Activated CD8-positive, alpha-beta memory T cell treated with anti-CD3 and anti-CD28 coated beads for 24 hours (primary cell): ENCODE measurements at regions not wholly inside any gene's neighbourhood (a gene's known extent, or its start where the extent isn't known, plus 50 kb on each side); places are given as distances from the start of the nearest gene placed in this dataset.
A peak's percentile ranks its signal among the peaks of the same experiment; 100 is the strongest.
"Not testable (repeated sequence)": the region's sequence is repeated elsewhere in the genome, so short reads cannot be mapped to it uniquely, and the experiment has no call there.

ENCODE experiments used
- DNase-seq: peaks from one replicate; pipeline ENCODE4 v3.0.0-alpha.2; 2020

- DNase-seq, result no peak
Measured at GRCh38 chr15:70387081-70387480, 289.4 kb upstream of the TLE3 start.

GRCh38 chr15:70385711-70386110 lies 288.0 kb upstream of the TLE3 start:
- DNase-seq, result no peak

DNA sequence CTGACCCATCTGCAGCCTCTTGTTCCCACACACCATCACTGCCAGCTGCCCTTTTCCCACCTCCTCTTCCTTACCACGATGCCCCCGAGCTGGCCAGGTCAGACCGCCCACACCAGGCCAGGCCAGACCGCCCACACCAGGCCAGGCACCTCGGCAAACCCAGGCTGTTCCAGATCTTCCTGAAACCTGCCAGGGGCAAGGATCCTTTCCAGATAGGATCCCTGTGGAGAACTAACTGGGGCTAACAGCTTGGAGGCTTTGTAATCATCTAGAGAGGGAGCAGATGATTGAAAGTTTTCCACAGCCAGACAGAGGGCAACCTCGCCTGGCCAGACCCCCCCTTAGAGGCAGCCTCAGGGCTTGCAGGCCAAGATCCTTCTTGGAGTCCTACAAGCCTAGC lies 287.3 kb upstream of the TLE3 start:
- no peak for DNase-seq

DNA sequence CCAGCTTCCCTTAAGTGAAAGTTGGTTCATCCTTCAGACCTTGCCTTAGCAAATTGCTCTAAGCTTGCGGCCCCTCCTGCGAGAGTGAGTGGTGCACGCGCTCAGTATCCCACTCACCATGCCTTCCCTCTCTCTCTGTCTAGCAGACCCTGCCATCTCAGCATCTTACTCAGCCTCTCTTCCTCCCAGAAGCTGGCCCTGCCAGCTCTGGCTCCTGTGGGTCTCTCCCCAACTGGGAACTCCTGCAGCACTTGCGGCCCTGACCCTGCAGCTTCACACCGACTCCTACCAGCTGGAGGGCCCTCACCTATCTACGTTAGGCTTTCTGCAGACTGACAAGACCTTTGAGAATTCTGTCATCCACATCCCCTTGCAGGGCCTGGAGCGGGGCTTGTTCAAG lies 286.1 kb upstream of the TLE3 start:
- peak; percentile 41 for DNase-seq

DNA sequence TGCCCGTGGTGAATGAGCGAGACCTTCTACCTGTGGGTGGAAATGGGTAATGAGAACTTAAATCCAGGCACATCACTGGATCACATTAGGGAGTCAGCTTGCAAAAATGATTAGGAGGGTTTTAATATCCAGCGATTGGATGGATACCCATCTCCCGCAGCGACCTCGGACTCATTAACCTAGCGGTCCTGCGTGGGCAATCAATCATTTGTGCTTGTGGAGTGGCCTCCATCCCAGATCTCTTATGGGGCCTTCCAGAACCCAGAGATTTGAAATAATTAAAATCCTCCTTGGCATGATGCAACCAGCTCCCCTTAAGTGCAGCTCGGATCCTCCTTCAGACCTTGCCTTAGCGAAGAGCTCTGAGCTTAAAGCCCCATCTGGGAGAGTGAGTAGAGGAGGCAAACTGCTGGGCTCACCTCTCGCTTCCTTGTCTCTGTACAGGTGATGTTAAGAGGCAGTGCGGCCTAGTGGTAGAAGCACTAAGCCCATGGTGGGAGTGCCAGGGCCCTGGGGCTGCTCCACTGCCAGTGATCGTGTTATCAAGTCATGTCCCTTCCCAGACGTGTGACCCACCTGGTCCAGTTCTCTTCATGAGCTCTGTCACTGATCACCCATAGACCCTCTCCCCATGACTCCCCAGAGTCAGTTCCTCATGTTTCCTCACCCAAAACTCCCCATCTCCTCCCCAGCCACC lies 285.2 kb upstream of the TLE3 start:
- peak; percentile 37 for DNase-seq

GRCh38 chr15:70382009-70382749 lies 284.5 kb upstream of the TLE3 start:
- no peak for DNase-seq

GRCh38 chr15:70379938-70380883 lies 282.5 kb upstream of the TLE3 start:
- peak; percentile 47 for DNase-seq

GRCh38 chr15:70379134-70379533 lies 281.4 kb upstream of the TLE3 start:
- peak; percentile 26 for DNase-seq

GRCh38 chr15:70378126-70379031 lies 280.7 kb upstream of the TLE3 start:
- peak; percentile 53 for DNase-seq

- DNase-seq, result peak; percentile 33
Measured at GRCh38 chr15:70376929-70377691, 279.4 kb upstream of the TLE3 start.

DNA sequence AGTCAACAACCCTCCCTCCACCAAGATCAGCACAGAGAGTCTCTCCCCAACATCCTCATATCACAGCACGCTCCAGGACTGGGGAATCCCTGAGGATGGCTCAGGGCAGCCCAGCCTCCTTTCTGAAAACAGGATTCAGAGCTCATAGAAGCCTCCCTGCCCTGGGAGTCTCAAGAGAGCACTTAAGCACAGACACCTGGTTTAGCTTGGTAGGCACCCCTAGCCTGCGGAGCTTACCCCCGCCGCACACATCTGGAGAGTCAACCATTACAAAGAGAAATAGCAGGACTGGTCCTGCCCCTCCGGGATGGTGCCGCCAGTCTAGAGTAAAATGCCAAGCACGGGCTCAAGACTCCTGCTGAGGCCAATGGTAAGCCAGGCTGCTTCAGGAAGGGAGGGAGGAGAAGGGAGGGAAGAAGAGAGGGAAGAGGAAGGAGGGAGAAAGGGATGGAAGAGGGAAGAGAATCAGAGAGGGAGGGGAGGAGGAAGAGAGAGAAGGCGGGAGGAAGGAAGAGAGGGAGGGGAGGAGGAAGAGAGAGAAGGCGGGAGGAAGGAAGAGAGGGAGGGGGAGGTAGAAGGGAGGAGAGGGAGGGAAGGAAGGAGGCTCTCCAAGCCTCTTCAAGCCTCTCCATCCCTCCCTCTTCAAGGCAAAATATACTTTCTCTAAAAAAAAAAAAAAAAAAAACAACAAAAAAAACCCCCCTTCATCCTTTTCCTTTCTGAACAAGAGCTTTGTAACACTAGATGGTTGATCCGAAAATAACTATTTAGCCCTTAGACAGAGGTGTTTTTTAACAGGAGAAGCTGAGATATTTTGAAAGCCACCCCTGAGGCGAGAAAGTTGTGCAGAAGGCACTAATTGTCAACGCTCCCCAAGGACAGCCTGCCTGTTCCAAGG lies 278.6 kb upstream of the TLE3 start:
- peak; percentile 48 for DNase-seq

- DNase-seq, result peak; percentile 44
Measured at GRCh38 chr15:70375586-70375985, 277.9 kb upstream of the TLE3 start.

- peak; percentile 42 for DNase-seq
Measured at GRCh38 chr15:70375006-70375431, 277.3 kb upstream of the TLE3 start.

DNA sequence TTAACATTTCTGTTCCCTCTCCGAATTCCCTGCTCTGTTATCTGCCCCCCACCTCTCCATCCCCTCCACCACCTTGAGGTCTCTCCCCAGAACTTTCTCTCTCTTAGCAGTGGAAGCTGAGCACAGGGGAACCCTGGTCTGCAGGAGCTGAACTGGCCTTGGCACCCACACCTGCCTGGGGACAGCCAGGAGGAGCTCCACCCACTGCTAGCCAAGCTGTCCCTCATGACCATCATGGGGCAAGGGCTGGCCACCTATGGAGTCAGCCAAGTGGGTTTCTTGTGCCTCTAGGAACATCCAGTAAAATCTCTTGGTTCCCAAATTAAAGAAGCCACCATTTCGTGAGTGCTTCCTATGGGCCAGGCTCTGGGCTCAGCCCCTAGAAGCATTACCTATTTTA lies 276.4 kb upstream of the TLE3 start:
- DNase-seq, result peak; percentile 30

GRCh38 chr15:70373439-70373838 lies 275.7 kb upstream of the TLE3 start:
- DNase-seq, result not testable (repeated sequence)

- peak; percentile 46 for DNase-seq
Measured at GRCh38 chr15:70367913-70368705, 270.4 kb upstream of the TLE3 start.

DNA sequence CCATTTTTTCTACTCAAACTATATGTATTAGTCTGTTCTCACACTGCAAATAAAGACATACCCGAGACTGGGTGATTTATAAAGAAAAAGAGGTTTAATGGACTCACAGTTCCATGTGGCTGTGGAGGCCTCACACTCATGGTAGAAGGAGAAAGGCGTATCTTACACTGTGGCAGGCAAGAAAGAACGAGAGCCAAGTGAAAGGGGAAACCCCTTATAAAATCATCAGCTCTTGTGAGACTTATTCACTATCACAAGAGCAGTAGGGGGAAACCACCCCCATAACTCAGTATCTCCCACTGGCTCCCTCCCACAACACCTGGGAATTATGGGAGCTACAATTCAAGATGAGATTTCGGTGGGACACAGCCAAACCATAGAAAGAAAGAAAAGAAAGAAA lies 266.3 kb upstream of the TLE3 start:
- DNase-seq, result not testable (repeated sequence)

DNA sequence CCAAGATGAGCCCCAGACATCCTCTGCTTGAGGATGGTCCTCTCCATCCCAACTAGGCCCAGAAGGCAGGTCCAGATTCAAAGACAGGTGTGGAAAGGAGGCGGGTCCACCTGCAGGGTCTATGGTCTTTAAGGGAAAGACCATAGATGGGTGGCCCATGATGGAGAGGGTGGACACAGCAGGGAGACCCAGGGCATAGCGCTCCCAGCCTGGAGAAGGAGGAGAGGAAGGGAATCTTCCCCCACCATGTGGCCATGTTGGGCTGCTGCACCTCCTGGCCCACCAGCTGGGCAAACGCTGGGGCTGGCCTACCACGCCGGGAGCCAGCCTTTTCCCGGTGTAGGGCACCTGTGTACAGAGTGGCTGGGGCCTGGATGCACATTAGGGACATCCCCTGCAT lies 265.2 kb upstream of the TLE3 start:
- peak; percentile 51 for DNase-seq

- peak; percentile 52 for DNase-seq
Measured at GRCh38 chr15:70362350-70362749, 264.6 kb upstream of the TLE3 start.
